Stimulated activated effector memory CD8-positive, alpha-beta T cell treated with anti-CD3 and anti-CD28 coated beads, Interleukin-12 subunit alpha, Interleukin-12 subunit beta, amount 100 ng/mL, for 72 hours (primary cell): ENCODE measurements at regions not wholly inside any gene's neighbourhood (a gene's known extent, or its start where the extent isn't known, plus 50 kb on each side); places are given as distances from the start of the nearest gene placed in this dataset.

ENCODE experiments used
- ATAC-seq: fragments of 150-1000 bp; cut with Tn5 transposase; 2 replicates; pipeline ENCODE4 v1.10.0; 2021
- DNase-seq, 2 donors: peaks; one replicate each; pipeline ENCODE4 v3.0.0; 2021 to 2022; ENCODE audit warnings: low spot score in 2 of 2
- H3K27ac Mint-ChIP-seq: one replicate; pipeline ENCODE4 v1.8.0; 2022; ENCODE audit warnings: mild to moderate bottlenecking, mixed read lengths
- H3K36me3 Mint-ChIP-seq: one replicate; pipeline ENCODE4 v1.8.0; 2022; ENCODE audit warnings: mild to moderate bottlenecking, mixed read lengths
- H3K4me1 Mint-ChIP-seq: one replicate; pipeline ENCODE4 v1.8.0; 2022; ENCODE audit warnings: mixed read lengths
- H3K4me3 Mint-ChIP-seq: one replicate; pipeline ENCODE4 v1.8.0; 2022; ENCODE audit warnings: mild to moderate bottlenecking, mixed read lengths
- H3K9me3 Mint-ChIP-seq: one replicate; pipeline ENCODE4 v1.8.0; 2022; ENCODE audit warnings: mixed read lengths

GRCh38 chr2:42108852-42109251 is 60.3 kb upstream of the EML4 start:
- Mint-ChIP-seq H3K4me3 (no peak overlapping the region), H3K9me3 (no peaks in the 10 kb centered on the region), H3K36me3 (no peaks in the 10 kb centered on the region), H3K27ac (no peak overlapping the region), H3K4me1 (peaks cover 12% of the 10 kb centered on the region)
- DNase-seq (no peak), ATAC-seq (no peak)

- Mint-ChIP-seq H3K4me1 (peaks cover 18% of the 10 kb centered on the region), H3K27ac (no peak overlapping the region), H3K36me3 (no peaks in the 10 kb centered on the region), H3K4me3 (no peak overlapping the region), H3K9me3 (no peaks in the 10 kb centered on the region)
- DNase-seq = no peak
- ATAC-seq = no peak
Observed at GRCh38 chr2:42109959-42110640, 59.1 kb upstream of the EML4 start.

- H3K27ac Mint-ChIP-seq = no peak overlapping the region
Observed at GRCh38 chr2:42110641-42111322, 58.4 kb upstream of the EML4 start.

GRCh38 chr2:42112418-42112817 is 56.7 kb upstream of the EML4 start:
- Mint-ChIP-seq H3K4me1 (peaks cover 19% of the 10 kb centered on the region), H3K4me3 (no peak overlapping the region), H3K36me3 (no peaks in the 10 kb centered on the region), H3K27ac (no peak overlapping the region), H3K9me3 (no peaks in the 10 kb centered on the region)
- ATAC-seq (no peak), DNase-seq (no peak)

More at GRCh38 chr2:42110641-42111322, 58.4 kb upstream of the EML4 start:
- no peaks in the 10 kb centered on the region for H3K9me3 Mint-ChIP-seq
- H3K4me1 Mint-ChIP-seq = peaks cover 19% of the 10 kb centered on the region
- H3K4me3 Mint-ChIP-seq = no peak overlapping the region
- DNase-seq (no peak), ATAC-seq (no peak)
- no peaks in the 10 kb centered on the region for H3K36me3 Mint-ChIP-seq

- no peak overlapping the region for H3K4me3 Mint-ChIP-seq
Observed at GRCh38 chr2:42113452-42113851, 55.7 kb upstream of the EML4 start.

GRCh38 chr2:42114091-42114490 is 55.1 kb upstream of the EML4 start:
- H3K9me3 Mint-ChIP-seq = no peaks in the 10 kb centered on the region
- H3K36me3 Mint-ChIP-seq = no peaks in the 10 kb centered on the region
- ATAC-seq = no peak
- no peak overlapping the region for H3K27ac Mint-ChIP-seq
- H3K4me3 Mint-ChIP-seq = no peak overlapping the region
- no peak for DNase-seq
- peaks cover 32% of the 10 kb centered on the region for H3K4me1 Mint-ChIP-seq

More at GRCh38 chr2:42113452-42113851, 55.7 kb upstream of the EML4 start:
- H3K4me1 Mint-ChIP-seq = peaks cover 27% of the 10 kb centered on the region
- H3K9me3 Mint-ChIP-seq = no peaks in the 10 kb centered on the region
- H3K27ac Mint-ChIP-seq = no peak overlapping the region
- DNase-seq (no peak), ATAC-seq (no peak)
- no peaks in the 10 kb centered on the region for H3K36me3 Mint-ChIP-seq

- DNase-seq = no peak
- Mint-ChIP-seq H3K9me3 (no peaks in the 10 kb centered on the region), H3K36me3 (no peaks in the 10 kb centered on the region), H3K4me3 (no peak overlapping the region), H3K4me1 (peaks cover 32% of the 10 kb centered on the region), H3K27ac (no peak overlapping the region)
- no peak for ATAC-seq
Observed at GRCh38 chr2:42115588-42115987, 53.6 kb upstream of the EML4 start.

GRCh38 chr2:42116195-42117181 is 52.7 kb upstream of the EML4 start:
- no peak for DNase-seq
- peaks cover under 1% of the 10 kb centered on the region for H3K9me3 Mint-ChIP-seq
- H3K36me3 Mint-ChIP-seq = no peaks in the 10 kb centered on the region
- H3K4me1 Mint-ChIP-seq = peaks cover 34% of the 10 kb centered on the region
- no peak overlapping the region for H3K27ac Mint-ChIP-seq
- no peak for ATAC-seq
- H3K4me3 Mint-ChIP-seq = no peak overlapping the region

GRCh38 chr2:42117182-42117579 is 52.0 kb upstream of the EML4 start:
- no peak overlapping the region for H3K4me3 Mint-ChIP-seq
- no peak overlapping the region for H3K27ac Mint-ChIP-seq

GRCh38 chr2:42117923-42118753 is 51.0 kb upstream of the EML4 start:
- Mint-ChIP-seq H3K27ac (no peak overlapping the region), H3K4me3 (no peak overlapping the region), H3K36me3 (no peaks in the 10 kb centered on the region), H3K4me1 (peaks cover 32% of the 10 kb centered on the region), H3K9me3 (peaks cover 3% of the 10 kb centered on the region)
- DNase-seq (no peak), ATAC-seq (peak; percentile 74)

More at GRCh38 chr2:42117182-42117579, 52.0 kb upstream of the EML4 start:
- DNase-seq = no peak
- H3K9me3 Mint-ChIP-seq = peaks cover 3% of the 10 kb centered on the region
- no peaks in the 10 kb centered on the region for H3K36me3 Mint-ChIP-seq
- ATAC-seq = no peak
- peaks cover 34% of the 10 kb centered on the region for H3K4me1 Mint-ChIP-seq

- Mint-ChIP-seq H3K4me1 (peaks cover 41% of the 10 kb centered on the region), H3K36me3 (no peaks in the 10 kb centered on the region), H3K9me3 (peaks cover 3% of the 10 kb centered on the region), H3K4me3 (no peak overlapping the region), H3K27ac (no peak overlapping the region)
- DNase-seq = no peak
- no peak for ATAC-seq
Observed at GRCh38 chr2:42118754-42119569, 50.2 kb upstream of the EML4 start.
